MG63 (cell line): ENCODE measurements at regions not wholly inside any gene's neighbourhood (a gene's known extent, or its start where the extent isn't known, plus 50 kb on each side); places are given as distances from the start of the nearest gene placed in this dataset.
A peak's percentile ranks its signal among the peaks of the same experiment; 100 is the strongest.

Experiments
- DNase-seq: peaks from one replicate; pipeline ENCODE4 v3.0.0-alpha.2; 2020
- H3K27me3 ChIP-seq: fragments of 250-450 bp; sonication (Bioruptor Pico); 2 replicates; pipeline ENCODE4 v1.5.1; 2020; ENCODE audit warnings: mild to moderate bottlenecking, moderate library complexity
- H3K36me3 ChIP-seq: fragments of 250-450 bp; sonication (Bioruptor Pico); 2 replicates; pipeline ENCODE4 v1.5.1; 2020; ENCODE audit warnings: mild to moderate bottlenecking, moderate library complexity
- H3K4me3 ChIP-seq: fragments of 250-450 bp; sonication (Bioruptor Pico); 2 replicates; pipeline ENCODE4 v1.5.1; 2020; ENCODE audit warnings: mild to moderate bottlenecking, moderate library complexity
- H3K9me3 ChIP-seq: fragments of 250-450 bp; sonication (Bioruptor Pico); 2 replicates; pipeline ENCODE4 v1.5.1; 2020; ENCODE audit warnings: mild to moderate bottlenecking, moderate library complexity

DNA sequence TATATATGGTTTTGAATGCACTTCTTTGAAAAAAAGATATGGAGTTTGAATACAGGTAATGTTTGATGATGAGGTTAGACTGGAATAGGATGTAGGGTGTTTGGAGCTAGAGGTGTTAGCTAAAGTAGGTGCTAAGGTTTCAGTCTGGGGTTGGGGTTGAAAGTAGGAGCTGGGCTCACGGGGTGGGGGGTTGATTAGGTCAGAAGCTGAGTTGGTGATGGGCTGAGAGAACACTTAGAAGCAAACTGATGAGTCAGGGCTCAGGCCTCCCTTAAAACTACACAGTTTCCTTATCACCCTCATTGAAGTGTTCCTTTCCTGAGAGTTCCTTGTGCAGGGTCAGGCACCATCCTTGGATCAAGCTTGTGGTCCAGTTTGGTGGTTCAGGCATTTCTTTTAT, 308.8 kb upstream of the ADAMTS16 start:
- no peak for DNase-seq
- no peaks in the 10 kb centered on the region for H3K9me3 ChIP-seq
- peaks cover 6% of the 10 kb centered on the region; the same call in 1 of the 2 replicates for H3K27me3 ChIP-seq
- no peak overlapping the region for H3K4me3 ChIP-seq
- no peaks in the 10 kb centered on the region for H3K36me3 ChIP-seq

DNA sequence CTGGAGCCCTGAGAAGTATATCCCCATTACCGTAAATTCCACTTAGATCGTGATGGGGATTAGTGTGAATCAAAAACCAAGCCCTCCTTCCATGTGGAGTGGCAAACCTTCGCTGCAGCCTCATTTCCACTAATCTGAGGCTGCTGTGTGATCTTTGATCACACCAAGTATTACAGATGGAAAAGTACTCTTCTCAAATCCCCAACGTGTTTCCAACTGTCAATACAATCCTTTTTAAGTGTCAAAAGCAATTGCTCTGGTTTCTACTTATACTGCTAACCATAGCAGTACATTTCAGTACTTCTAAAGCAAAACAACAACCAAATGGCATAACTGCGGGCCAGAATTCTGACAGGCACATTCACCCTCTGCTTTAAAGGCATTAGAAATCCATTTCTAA, 307.7 kb upstream of the ADAMTS16 start:
- H3K9me3 ChIP-seq = no peaks in the 10 kb centered on the region
- no peak overlapping the region for H3K4me3 ChIP-seq

DNA sequence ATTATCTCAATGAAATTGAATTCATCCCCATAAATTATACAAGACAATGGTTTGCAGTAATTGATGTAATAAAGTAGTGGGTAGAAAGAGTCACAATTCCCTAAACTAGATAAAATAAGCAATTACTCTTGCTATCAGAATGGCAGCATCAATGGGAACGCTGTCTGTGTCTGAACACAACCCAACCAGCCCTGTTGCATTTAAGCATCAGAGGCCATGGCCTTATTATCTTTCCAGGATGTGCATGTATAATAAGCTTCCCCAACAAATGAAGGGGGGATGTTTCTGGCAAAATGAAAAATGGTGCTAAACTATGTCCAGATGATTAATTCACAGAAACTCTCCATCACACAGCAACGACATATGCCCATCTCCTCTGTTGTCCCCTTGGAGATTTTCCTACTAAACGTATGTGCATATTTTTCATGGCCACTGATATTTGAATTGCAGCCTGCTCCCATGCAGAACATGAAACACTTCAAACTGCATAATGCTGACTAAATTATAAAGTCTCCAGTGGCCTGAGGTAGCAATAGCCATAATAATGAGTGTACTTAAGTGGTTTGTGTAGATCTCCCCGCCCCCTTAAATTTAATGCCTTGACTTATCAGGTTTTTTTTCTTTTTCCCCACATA, 306.9 kb upstream of the ADAMTS16 start:
- Histone ChIP-seq H3K4me3 (no peak overlapping the region), H3K36me3 (no peaks in the 10 kb centered on the region)

More for the DNA sequence above, 307.7 kb upstream of the ADAMTS16 start:
- no peak for DNase-seq
- Histone ChIP-seq H3K36me3 (no peaks in the 10 kb centered on the region), H3K27me3 (peaks cover 6% of the 10 kb centered on the region; the same call in 1 of the 2 replicates)

DNA sequence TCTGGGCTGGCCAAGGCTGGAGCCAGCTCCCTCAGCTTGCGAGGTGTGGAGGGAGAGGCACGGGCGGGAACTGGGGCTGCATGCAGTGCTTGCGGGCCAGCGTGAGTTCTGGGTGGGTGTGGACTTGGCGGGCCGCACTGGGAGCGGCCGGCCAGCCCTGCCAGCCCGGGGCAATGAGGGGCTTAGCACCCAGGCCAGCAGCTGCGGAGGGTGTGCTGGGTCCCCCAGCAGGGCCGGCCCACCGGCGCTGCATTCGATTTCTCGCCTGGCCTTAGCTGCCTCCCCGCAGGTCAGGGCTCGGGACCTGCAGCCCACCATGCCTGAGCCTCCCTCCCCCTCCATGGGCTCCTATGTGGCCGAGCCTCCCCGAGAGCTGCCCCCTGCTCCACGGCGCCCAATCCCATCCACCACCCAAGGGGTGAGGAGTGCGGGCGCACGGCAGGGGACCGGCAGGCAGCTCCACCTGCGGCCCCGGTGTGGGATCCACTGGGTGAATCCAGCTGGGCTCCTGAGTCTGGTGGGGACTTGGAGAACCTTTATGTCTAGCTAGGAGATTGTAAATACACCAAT, 302.6 kb upstream of the ADAMTS16 start:
- Histone ChIP-seq H3K27me3 (no peaks in the 10 kb centered on the region; the same call in 1 of the 2 replicates), H3K4me3 (no peak overlapping the region), H3K36me3 (no peaks in the 10 kb centered on the region), H3K9me3 (no peaks in the 10 kb centered on the region)
- no peak for DNase-seq

More for the DNA sequence above, 306.9 kb upstream of the ADAMTS16 start:
- no peak for DNase-seq
- Histone ChIP-seq H3K9me3 (no peaks in the 10 kb centered on the region), H3K27me3 (peaks cover 6% of the 10 kb centered on the region; the same call in 1 of the 2 replicates)

DNA sequence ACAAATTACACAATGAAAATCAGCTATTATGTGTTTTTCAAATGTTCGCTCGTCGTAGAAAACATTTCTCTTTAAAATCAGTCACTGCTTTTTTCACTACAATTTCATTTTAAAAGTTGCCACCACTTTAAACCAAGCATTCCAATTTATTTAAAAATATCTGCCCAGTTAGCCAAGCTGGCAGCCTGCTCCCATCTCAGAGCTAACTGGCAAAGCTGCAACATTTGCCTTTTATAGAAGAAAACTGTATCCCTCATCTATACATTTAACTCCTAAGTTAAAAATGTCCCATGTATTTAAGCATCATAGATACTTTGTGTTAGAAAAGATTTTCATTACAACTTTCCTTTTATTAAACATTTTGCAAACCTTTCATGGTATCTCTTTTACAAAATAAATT, 294.9 kb upstream of the ADAMTS16 start:
- Histone ChIP-seq H3K36me3 (no peaks in the 10 kb centered on the region), H3K9me3 (no peaks in the 10 kb centered on the region), H3K27me3 (no peaks in the 10 kb centered on the region), H3K4me3 (no peak overlapping the region)
- DNase-seq = no peak

DNA sequence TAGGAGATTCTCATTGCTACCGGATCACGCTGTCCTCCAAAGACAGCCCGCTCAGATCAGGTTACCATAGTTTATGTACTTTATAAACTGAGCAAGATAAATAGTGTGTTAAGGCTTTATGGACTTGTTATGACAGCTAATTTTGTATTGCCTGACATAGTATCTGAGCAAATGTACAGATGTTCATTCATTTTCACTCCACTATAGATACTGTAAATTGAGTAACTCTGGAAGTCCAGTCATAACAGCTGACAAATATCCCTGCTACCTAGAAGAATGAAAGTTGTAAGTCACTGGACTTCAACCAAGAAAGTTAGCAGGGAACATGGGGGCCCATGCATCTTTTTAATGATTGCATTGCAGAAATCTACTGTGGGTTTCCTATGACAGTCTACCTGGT, 292.4 kb upstream of the ADAMTS16 start:
- no peak overlapping the region for H3K4me3 ChIP-seq
- no peak for DNase-seq

DNA sequence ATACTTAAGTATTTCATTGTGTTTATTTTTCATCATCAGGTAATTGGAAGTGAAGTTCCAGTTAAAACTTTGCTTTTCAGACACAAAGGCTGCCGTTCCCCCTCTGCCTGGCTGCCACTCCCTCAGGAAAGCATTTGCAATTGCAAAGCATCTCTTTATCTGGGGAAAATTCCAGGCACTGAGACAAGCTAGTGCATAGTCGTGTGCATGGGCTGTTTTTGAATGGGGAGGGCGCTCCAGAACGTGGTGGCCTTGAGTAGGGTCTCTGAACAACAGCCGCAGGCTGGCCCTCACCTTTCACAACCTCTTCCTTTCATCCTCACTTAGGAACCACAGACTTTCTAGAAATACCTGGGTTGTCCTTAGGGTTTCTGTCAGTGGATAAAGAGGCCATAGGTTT, 285.1 kb upstream of the ADAMTS16 start:
- no peaks in the 10 kb centered on the region for H3K36me3 ChIP-seq
- no peaks in the 10 kb centered on the region; the same call in 1 of the 2 replicates for H3K27me3 ChIP-seq
- no peaks in the 10 kb centered on the region for H3K9me3 ChIP-seq
- DNase-seq = no peak
- H3K4me3 ChIP-seq = no peak overlapping the region

More for the DNA sequence above, 292.4 kb upstream of the ADAMTS16 start:
- H3K9me3 ChIP-seq = no peaks in the 10 kb centered on the region
- no peaks in the 10 kb centered on the region for H3K27me3 ChIP-seq
- H3K36me3 ChIP-seq = no peaks in the 10 kb centered on the region

DNA sequence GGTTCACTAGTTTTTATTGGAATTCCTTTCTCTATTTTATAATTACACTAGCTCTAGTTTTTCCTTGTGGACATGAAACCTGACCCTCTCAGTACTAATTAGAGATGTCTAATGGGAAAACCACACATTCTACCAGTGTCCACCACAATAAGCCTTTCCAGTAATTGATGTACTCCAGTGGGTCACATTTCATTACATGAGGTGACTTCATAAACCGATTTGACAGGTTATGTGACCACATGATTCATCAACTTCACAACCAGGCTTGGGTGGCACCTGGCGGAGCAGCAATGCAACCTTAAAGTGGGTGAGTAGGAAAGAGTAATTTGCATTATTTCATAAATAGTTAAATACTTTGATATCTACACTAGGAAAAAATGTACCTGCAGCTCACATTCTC, 284.2 kb upstream of the ADAMTS16 start:
- Histone ChIP-seq H3K27me3 (no peaks in the 10 kb centered on the region; the same call in 1 of the 2 replicates), H3K9me3 (no peaks in the 10 kb centered on the region), H3K4me3 (no peak overlapping the region), H3K36me3 (no peaks in the 10 kb centered on the region)
- DNase-seq = no peak

DNA sequence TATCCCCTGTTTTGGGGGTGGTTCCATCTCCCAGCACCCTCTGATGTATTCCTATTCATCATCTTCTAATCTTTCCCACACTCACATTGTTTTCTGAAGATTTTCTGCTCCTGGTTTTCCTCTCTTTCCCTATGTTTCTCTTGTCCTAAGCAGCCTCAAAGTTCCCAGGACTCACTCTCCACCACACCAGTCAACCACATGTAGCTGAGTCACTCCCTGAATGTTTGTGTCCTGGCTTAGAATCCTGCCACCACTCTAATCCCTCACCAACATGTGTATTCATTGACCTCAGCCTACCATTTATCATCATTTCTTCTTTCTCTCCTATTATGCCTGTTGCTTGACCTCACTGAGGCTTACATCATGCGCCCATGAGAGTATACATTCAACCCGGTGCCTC, 282.4 kb upstream of the ADAMTS16 start:
- no peak for DNase-seq
- H3K4me3 ChIP-seq = no peak overlapping the region
- H3K36me3 ChIP-seq = no peaks in the 10 kb centered on the region
- H3K27me3 ChIP-seq = no peaks in the 10 kb centered on the region; the same call in 1 of the 2 replicates
- H3K9me3 ChIP-seq = no peaks in the 10 kb centered on the region

DNA sequence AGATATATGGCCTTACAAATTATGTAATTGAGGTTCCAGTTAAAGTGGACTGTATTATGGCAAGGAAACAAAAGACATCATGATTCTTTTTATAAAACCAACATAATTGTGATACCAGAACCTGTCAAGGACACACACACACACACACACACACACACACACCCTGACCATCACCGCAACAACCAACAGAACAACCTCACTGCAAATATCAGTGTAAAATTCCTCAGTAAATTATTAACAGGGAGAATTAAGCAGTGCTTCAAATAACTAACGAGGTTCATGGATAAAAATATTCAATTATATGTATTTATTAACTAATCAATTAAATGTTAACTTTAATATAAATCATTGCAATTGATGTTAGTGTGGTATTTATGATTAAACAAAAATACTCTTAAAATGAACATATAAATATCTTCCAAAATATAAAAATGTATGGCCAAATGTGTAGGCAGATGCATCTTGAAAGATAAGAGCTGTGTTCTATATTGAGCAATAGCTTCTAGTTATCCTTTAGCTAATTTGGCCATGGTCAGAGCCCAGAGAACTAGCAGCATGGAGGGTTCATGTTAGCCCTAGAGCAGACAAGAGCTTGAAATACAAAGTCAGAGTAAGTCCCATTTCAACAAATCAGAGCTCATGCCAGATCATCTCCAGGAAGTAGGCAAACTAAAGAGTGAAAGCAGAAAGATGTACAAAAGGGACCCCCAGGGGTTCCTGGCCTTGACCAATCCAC, 280.5 kb upstream of the ADAMTS16 start:
- H3K4me3 ChIP-seq = no peak overlapping the region
- no peaks in the 10 kb centered on the region for H3K9me3 ChIP-seq
- H3K36me3 ChIP-seq = no peaks in the 10 kb centered on the region
- no peak for DNase-seq
- H3K27me3 ChIP-seq = no peaks in the 10 kb centered on the region; the same call in 1 of the 2 replicates

DNA sequence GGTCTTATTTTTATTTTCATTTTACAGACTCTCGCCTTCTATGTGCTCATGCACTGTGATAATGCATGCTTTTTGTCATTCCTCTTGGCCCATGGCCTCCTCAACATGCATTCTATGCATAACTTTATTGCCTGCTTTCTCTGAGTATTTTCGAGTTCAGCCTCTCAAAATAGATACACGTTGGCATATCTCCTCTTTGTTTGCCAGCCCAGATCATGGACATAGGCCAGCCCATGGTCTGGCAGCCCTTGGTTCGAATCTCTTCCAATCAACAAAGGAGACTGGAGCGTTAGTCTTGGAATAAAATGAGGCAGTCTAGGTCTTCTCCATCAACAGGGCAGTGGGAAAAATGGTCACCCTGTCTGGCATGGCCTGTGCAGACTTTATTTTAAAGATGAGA, 279.5 kb upstream of the ADAMTS16 start:
- Histone ChIP-seq H3K27me3 (no peaks in the 10 kb centered on the region; the same call in 1 of the 2 replicates), H3K9me3 (no peaks in the 10 kb centered on the region), H3K4me3 (no peak overlapping the region), H3K36me3 (no peaks in the 10 kb centered on the region)
- no peak for DNase-seq

DNA sequence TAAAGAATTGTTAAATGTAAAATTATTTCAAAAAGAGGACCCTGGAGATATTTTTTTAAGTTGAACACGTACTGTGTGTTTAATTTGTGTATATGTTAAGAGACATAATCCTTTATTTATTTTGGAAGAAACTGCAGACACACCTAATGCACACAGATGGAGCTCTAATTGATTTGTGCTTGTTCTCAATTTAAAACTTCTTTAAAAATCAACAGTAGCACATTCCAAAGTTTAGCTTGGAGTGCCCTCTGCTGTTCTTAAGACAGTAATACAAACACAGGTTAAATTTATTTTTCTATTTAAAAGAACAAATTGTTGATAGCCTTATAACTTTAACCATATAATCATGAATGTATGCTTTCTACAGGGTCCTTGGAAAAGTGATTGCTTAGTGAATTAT, 277.6 kb upstream of the ADAMTS16 start:
- no peak overlapping the region for H3K4me3 ChIP-seq
- H3K9me3 ChIP-seq = no peaks in the 10 kb centered on the region
- no peaks in the 10 kb centered on the region for H3K27me3 ChIP-seq
- no peaks in the 10 kb centered on the region for H3K36me3 ChIP-seq
- DNase-seq = no peak

DNA sequence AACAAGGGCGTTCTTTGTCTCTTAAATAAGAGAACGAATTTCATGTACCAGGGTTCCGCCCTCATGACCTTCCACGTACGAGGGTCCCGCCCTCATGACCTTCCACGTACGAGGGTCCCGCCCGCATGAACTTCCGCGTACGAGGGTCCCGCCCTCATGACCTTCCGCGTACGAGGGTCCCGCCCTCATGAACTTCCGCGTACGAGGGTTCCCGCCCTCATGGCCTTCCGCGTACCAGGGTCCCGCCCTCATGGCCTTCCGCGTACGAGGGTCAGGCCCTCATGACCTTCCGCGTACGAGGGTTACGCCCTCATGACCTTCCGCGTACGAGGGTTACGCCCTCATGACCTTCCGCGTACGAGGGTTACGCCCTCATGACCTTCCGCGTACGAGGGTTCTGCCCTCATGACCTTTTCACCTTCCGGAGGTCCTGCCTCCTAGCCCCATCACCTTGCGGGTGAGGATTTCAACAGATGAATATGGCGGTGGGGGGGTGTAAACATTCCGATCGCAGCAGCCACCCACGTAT, 273.9 kb upstream of the ADAMTS16 start:
- DNase-seq = no peak
- Histone ChIP-seq H3K4me3 (no peak overlapping the region), H3K27me3 (0 out of 2 replicates have a peak, but pooled peaks cover 3% of the 10 kb centered on the region), H3K9me3 (no peaks in the 10 kb centered on the region), H3K36me3 (no peaks in the 10 kb centered on the region)

DNA sequence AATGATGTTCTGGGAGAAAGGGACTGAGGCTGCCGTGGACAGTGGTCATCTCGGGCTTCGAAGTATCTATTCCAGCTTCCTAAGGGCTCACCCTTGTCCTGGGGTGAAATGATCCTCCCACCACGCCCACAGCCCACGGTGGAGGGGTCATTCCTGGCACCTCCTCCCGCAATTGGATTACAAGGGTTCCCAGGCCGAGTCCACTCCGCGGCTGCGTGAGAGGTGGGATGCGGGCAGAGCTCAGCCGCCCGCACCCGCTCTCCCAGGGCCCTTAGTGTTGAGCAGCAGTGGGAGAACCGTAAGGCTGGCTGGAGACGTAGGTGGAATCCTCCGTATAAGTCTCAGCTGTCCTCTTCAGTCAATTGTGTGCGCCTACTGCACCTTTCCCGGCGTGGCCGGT, 273.3 kb upstream of the ADAMTS16 start:
- DNase-seq = no peak
- Histone ChIP-seq H3K27me3 (peaks cover 3% of the 10 kb centered on the region; the same call in 1 of the 2 replicates), H3K36me3 (no peaks in the 10 kb centered on the region), H3K9me3 (no peaks in the 10 kb centered on the region), H3K4me3 (no peak overlapping the region)

DNA sequence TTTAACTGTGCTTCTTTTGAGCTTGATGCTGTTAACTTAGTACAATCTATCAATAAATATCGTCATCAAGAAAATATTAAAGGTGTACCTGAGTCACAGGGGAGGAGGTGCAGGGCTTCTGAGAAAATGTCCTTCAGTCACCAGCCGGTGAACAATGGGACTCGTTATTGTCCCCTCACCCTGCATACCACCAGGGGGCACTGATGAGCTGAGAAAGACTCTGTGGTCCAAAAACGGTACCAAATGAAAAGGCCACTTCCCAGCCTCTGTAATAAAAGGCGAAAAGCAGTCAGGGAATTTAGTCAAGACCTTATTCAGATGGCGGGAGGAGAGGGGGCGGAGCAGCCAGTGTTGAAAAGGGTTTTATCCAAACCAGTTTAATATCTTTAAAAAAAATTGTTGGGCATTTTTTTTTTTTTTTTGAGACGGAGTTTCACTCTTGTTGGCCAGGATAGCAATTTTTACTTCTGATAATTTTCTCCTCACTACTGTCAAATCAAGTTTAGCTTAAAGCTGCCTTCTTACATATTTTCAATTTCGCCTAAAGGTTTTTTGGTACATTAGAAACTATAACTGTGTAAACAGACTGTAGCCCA, 271.9 kb upstream of the ADAMTS16 start:
- Histone ChIP-seq H3K36me3 (no peaks in the 10 kb centered on the region), H3K4me3 (no peak overlapping the region), H3K27me3 (peaks cover 7% of the 10 kb centered on the region), H3K9me3 (no peaks in the 10 kb centered on the region)
- peak; percentile 47 for DNase-seq

DNA sequence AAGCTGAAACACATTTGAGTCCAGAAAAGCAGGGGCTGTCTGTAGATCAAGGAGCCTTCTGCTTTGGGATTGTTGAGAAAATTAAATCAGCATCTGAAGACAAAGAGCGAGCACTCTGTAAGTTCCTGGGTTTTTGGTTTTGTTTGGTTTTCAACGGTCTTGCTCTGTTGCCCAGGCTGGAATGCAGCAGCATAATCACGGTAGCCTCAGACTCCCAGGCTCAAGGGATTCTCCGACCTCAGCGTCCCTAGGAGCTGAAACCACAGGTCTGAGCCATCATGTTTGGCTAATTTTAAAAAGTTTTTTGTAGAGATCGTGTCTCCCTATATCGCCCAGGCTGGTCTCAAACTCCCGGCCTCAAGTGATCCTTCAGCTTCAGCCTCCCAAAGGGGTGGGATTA, 266.5 kb upstream of the ADAMTS16 start:
- Histone ChIP-seq H3K9me3 (no peaks in the 10 kb centered on the region), H3K4me3 (no peak overlapping the region), H3K36me3 (no peaks in the 10 kb centered on the region), H3K27me3 (peaks cover 15% of the 10 kb centered on the region)
- DNase-seq = no peak

DNA sequence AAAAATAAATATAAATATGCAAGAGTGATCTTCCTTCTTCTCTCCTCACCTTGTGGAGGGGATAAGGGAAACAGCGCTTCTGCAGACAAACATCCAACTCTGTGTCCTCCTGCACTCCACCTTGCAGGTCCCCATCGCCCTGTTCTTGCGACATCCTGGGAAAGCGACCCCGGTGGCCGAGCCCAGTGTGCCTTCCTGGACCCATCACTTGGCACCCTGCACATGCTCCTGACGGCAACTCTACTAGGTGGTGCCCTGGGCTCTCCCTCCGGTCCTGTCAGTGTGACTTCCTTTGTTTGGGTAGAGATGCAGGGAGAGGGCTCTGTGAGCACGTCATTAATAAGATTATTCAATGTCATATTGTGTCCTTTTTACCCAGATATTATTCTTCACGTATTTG, 266.0 kb upstream of the ADAMTS16 start:
- Histone ChIP-seq H3K27me3 (peaks cover 15% of the 10 kb centered on the region), H3K36me3 (no peaks in the 10 kb centered on the region), H3K9me3 (no peaks in the 10 kb centered on the region), H3K4me3 (no peak overlapping the region)
- DNase-seq = no peak
